ENCODE measurements at regions not wholly inside any gene's neighbourhood (a gene's known extent, or its start where the extent isn't known, plus 50 kb on each side); places are given as distances from the start of the nearest gene placed in this dataset.

GRCh38 chr6:79377047-79377446 is 142.6 kb upstream of the HMGN3 start:
- no peak for TF ChIP-seq EP300 (IDR thresholded peaks at IDR 0.05)
- no peak for TF ChIP-seq CTCF (IDR thresholded peaks at IDR 0.05)
- TF ChIP-seq POLR2A (IDR thresholded peaks at IDR 0.05): no peak
